Cerebellar nuclear complex (tissue), 1 donor: ENCODE measurements at regions not wholly inside any gene's neighbourhood (a gene's known extent, or its start where the extent isn't known, plus 50 kb on each side); places are given as distances from the start of the nearest gene placed in this dataset.

Source experiments
- DNase-seq, 2 experiments: peaks; one replicate each; lab custom pipeline; 2025; lab: John Stamatoyannopoulos, UW

- DNase-seq: no peak
These were observed 544.1 kb downstream of the TUSC7 start for GRCh38 chr3:117253636-117254035.

DNA sequence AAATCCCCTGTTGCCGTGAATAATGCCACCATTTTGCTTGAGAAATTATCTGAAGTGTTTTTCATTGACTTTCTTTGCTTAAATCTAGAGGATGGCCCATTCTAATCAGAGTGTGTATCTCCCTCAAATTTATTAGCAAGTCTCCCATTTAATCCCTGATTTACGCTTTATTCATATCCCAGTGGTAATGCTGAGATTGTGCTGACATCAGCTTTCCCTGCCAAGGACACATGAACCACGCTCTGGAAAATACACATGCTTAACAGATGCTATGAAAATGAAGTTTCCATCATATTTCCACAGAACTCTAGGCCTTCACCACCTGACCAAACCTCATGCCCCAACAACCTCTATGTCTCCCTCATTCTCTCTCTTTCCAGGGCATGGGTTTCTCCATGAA is 545.4 kb downstream of the TUSC7 start:
- DNase-seq: no peak

DNA sequence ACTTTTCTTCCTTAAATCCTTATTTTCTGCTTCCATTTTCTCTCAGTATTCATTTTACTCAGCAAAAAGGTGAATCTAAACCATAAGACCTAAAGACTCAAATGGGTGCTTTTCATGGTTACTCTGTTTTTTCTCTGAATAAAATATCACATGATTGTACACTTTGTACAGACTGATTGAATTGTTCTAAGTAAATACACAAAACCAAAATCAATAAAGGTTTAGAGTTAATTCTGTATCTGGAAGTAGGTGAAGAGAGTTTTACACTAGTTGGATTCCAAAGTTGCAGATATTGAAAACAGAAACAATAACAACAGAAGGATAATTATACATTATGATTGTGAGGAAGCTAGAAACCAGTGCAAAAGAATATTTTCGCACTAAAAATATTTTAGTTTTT is 546.2 kb downstream of the TUSC7 start:
- no peak for DNase-seq

DNA sequence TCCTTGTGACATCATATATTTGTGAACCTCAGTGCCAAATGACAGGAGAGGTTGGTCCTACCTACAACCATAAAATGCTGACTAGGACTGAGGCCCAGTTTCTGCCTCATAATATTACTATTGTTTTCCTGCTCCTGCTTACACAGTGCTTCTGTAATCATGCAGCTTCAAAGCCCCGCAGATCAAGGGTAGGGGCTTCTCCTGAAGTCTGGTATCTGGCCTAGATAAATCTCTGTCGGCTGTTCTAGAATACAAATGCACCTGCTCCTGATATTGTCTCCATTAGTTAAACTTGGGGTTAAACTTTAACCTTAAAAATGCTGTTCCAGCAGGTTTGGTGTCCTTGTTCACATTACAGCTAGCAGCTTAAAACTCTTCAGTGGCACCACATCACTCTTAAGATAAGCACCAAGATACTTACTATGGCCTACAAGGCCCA is 552.4 kb downstream of the TUSC7 start:
- no peak for DNase-seq

DNA sequence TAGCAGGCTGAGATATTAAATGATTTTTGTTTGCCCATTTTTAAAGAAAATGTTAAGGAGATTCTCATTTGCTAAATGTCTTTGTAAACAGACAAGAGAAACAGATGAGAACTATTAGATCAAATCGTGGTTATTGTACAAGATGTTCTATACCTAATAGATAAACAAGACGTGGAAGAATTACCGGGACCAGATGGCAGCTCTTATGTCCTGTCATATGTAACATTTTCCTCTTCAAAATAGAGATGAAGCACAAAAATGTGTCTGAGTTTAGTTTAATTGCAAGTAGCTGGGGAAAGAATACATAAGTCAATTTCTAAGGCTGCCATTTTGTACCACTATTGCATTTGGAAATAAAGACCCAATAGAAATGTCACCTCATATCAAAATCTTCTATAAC is 553.7 kb downstream of the TUSC7 start:
- DNase-seq: no peak

DNA sequence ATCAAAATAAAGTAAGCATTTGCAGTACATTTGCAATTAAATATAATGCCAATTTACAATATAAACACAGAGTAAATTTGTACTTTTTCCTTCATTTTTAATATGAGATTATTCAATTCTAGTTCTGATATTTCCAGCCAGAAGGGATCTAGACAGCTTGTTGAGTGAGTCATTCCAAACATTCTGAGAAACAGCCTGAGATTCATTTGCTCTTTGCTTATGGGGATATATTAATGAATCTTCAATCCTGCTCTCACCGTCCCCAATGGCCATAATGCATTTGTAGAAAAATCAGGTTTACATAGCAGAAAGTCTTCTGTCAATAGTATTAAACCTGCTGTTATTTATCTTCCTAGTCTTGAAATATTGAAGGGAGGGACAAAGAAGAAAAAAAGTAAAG is 554.2 kb downstream of the TUSC7 start:
- DNase-seq: no peak

DNA sequence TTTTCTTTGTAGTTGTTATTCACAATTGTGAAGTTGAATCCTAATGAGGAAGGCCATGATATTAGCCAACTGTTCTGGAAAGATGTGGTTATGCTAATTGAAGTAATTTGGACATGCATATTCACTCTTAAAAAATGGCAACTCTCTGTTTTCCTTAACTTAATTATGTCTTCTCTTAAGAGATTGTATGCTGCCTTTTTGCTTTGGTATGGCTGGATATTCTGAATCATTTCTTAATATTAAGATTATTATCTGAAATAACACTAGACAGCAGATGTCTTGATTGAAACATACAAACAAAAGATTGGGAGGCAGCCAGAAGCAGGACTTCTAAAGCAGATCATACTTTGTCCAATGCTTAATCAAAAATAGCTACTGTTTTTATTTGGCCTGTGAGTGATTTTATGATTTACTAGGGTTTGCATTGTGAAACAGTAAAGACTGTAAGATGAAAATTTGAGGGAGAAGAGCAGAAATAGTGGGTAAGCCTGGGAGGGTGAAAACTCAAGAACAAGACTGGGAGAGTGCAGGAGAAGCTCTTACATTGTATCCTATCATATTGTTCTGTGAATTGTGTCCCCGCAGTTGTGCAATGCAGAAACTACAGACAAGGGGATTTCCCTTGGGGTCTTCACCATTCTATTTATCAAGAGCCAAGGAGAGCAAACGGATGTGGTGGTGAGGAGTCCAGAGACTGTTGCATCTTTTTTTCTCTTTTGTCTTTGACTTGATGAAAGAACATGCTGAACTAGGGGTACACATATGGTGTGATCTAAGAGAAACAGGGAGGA is 554.8 kb downstream of the TUSC7 start:
- no peak for DNase-seq

- DNase-seq: no peak
These were observed 557.2 kb downstream of the TUSC7 start for GRCh38 chr3:117266806-117267205.

- no peak for DNase-seq
These were observed 558.7 kb downstream of the TUSC7 start for GRCh38 chr3:117268318-117268717.

- no peak for DNase-seq
These were observed 562.7 kb downstream of the TUSC7 start for GRCh38 chr3:117272274-117272673.

DNA sequence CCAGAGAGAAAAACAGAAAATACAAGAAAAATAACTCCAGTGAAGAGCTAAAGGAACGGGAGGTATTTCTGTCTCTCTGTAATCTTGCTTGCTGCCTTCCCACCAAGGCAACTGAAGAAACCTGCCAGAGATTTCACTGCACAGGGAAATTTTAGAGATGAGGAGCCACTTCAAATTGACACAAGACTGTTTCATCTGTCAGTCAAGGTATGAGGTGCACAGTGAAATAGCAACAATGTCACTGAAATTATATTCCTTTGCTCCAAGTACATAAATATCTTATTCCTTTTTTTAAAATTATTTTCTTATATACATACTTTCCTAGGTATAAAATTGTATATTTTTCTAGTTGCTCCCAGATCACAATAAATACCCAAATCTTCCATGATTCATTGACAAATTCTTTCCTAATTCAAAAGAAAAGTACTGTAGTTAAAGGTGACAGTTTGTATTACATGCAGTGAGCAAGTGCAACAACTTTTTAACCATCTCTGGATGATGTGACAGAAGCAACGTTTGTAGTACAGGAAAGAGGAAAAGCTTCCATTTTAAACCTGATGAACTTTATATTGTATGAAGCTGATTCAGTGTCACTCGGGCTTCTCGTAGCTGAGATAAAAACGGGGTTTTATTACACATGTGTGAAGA is 563.4 kb downstream of the TUSC7 start:
- DNase-seq: no peak

- no peak for DNase-seq
These were observed 568.2 kb downstream of the TUSC7 start for GRCh38 chr3:117277816-117278215.

DNA sequence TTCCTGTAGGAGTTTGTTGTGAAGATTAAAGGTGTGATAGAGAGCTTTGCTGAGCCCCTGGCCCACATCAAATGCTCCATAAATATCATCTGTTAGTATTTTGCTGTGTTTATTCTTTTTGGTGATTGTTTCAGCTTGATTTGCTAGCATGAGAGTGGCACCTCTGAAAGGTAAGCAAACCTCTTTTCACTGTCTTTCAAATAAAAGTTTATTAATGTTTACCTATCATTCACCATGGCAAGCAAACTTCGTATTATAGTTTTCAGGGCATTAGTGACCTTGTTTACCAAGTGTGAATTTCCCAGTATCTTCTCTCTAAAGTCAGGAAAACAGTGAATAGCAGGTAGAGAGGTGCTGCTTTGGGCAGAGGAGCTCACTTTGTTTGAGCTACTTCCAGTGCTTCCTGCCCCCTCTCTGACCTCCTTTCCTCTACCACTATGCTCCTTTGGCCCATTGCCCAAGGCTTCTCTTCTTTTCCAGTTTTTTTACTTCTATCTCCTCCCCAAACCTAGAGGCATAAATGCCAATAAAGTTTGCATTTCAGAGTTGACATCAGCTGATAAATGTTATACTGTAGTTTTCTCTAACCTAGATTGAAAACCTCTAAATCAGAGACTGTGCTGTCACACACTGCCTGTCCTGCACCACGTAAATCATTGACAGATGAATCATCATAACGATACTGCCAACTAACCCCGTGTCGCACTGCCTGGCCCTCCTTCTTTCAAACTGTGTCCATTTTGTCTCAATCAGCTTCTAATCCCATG is 569.0 kb downstream of the TUSC7 start:
- no peak for DNase-seq

- no peak for DNase-seq
These were observed 571.8 kb downstream of the TUSC7 start for GRCh38 chr3:117281371-117281770.

- no peak for DNase-seq
These were observed 573.0 kb downstream of the TUSC7 start for GRCh38 chr3:117282566-117282965.

DNA sequence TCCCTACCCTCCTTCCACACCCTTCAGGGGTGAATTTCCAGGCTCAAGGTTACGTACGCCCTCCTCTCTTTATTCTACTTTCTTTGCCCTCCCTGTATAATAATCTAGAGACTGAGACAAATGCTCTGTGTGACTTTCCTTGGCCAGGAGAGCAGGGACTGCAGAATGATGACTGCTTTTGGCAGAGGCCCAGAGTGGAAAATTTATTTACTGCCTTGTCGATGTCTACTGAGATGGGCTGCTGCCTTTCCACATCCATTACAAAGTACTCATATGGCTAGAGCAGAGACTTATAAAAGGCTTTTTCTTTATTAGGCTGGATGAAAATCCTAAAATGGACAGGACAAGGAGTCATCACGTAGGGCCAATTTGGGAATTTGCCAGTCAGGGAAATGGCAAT is 576.2 kb downstream of the TUSC7 start:
- no peak for DNase-seq

- DNase-seq: no peak
These were observed 576.9 kb downstream of the TUSC7 start for GRCh38 chr3:117286488-117286887.

DNA sequence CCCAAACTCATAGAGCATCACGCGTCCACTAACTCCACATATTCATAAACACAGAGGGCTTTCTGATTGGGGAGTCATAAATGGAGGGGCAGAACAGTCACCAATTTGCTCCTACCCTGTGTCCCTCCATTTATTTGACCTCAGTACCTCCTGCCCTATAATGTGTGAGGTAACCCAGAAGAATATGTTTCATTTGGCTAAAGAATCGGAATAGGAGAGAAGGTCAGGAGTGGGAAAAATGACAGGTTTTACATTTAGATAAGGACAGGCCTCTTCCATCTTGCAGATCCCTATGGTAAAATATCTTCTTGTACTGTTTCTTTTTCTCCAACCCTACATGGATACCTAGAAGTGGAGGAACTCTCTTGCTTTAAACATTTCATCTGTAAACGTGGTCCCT is 578.0 kb downstream of the TUSC7 start:
- DNase-seq: no peak

DNA sequence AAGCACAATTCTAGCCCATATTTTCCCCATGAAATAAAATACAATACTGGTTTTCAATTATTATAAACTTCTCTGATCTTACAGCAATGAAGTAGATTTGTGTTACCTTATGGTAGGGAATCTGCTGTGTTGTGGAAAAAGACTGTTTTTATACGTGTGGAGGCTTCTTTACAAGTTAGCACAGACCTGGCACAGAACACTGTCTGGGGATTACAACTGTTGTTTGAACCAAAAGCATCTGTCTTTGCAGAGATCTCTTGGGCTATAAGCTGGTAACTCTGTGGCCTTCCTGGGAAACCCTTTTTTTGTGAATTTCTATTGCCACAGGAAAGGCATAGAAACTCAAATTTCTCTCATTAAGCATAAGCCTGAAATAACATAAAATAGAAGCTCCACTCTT is 581.9 kb downstream of the TUSC7 start:
- DNase-seq: no peak

DNA sequence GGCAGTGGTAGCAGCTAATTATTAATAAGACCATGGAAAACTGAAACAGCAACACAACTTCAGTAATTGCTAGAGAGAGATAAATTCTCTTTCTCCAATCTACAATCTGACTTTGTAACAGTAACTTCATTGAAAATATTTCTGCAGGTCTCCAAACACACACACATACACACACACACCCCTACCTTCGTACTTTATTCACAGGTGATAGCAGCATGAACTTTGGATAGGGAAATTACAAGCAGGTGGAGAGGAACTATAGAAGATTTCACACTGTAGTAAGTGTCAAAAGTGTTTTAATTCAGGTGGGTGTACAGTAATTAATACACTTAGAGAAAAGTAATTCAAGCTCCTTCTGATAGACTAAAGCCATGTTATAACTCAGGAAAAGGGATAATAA is 587.5 kb downstream of the TUSC7 start:
- no peak for DNase-seq

DNA sequence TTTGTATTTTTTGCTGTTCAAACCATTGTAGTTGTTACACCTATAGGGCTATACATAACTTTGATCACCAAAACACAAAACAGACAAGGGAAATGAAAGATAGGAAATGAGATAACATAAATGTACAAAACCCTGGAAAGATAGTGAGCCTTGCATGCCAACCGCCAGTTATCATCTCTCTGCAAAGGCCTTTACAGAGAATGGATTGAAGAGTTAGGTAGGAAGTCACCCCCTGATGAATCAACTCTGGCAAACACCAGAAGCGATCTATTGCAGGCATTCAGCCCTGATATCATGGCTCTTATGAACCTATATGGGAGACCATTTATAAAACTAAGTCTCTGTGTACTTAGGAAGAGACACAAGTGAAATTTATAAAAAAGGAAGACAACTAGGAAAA is 588.0 kb downstream of the TUSC7 start:
- DNase-seq: no peak

DNA sequence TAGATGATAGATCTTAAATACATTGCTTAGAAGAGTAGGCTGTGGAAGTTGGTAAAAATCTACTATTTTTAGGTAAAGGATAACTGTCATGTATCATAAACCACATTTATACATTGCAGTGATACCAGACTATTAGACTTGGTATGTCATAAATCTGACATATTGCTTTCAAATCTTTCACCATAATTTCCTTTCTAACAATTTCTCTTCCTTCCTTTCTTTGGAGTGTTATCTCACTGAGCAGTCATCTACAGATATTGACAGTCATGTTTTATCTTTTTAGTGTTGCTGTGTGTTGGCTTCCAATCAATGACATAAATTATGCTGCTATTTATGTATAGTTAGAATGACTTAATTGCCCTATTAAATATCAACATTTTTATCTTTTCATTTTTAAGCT is 588.7 kb downstream of the TUSC7 start:
- DNase-seq: no peak

DNA sequence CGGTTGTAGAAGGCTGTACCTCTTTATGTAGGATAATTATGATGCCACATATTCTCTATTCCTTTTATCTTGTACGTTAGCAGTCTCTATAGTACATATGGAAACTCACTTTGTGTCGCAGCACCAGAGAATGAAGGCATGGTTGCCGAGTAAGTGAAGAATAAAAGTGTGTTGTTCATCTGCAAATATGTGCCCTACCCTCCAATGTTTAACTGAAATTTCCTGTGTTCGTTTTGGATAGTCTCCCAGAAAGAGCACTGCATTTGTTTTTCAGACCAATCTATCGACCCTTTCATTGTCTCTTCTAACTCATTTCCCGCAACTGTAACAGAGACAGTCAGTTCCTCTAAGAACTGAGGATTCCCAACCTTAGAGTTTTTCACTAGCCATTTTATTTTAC is 592.8 kb downstream of the TUSC7 start:
- DNase-seq: no peak
